ENCODE measurements at regions not wholly inside any gene's neighbourhood (a gene's known extent, or its start where the extent isn't known, plus 50 kb on each side); places are given as distances from the start of the nearest gene placed in this dataset.

GRCh38 chr14:71202881-71203280 is 295.6 kb downstream of the PCNX1 start:
- no peak for DNase-seq (ENCODE audit: low read depth, low spot score)

GRCh38 chr14:71203306-71203705 is 296.0 kb downstream of the PCNX1 start:
- DNase-seq (ENCODE audit: low read depth, low spot score), result no peak

GRCh38 chr14:71204231-71204630 is 297.0 kb downstream of the PCNX1 start:
- DNase-seq (ENCODE audit: low read depth, low spot score), result no peak

- no peak for DNase-seq (ENCODE audit: low read depth, low spot score)
Measured at GRCh38 chr14:71204768-71205167, 297.5 kb downstream of the PCNX1 start.

GRCh38 chr14:71206123-71206522 is 298.9 kb downstream of the PCNX1 start:
- no peak for DNase-seq (ENCODE audit: low read depth, low spot score)

- DNase-seq (ENCODE audit: low read depth, low spot score), result no peak
Measured at GRCh38 chr14:71206766-71207371, 299.6 kb downstream of the PCNX1 start.

- DNase-seq (ENCODE audit: low read depth, low spot score), result no peak
Measured at GRCh38 chr14:71208702-71209357, 301.6 kb downstream of the PCNX1 start.

GRCh38 chr14:71209888-71210287 is 302.6 kb downstream of the PCNX1 start:
- DNase-seq (ENCODE audit: low read depth, low spot score), result no peak

GRCh38 chr14:71212093-71212492 is 304.8 kb downstream of the PCNX1 start:
- DNase-seq (ENCODE audit: low read depth, low spot score), result no peak

GRCh38 chr14:71212683-71213107 is 305.4 kb downstream of the PCNX1 start:
- no peak for DNase-seq (ENCODE audit: low read depth, low spot score)

GRCh38 chr14:71214241-71214640 is 307.0 kb downstream of the PCNX1 start:
- no peak for DNase-seq (ENCODE audit: low read depth, low spot score)

- no peak for DNase-seq (ENCODE audit: low read depth, low spot score)
Measured at GRCh38 chr14:71220462-71220861, 313.2 kb downstream of the PCNX1 start.

GRCh38 chr14:71221119-71221518 is 313.9 kb downstream of the PCNX1 start:
- no peak for DNase-seq (ENCODE audit: low read depth, low spot score)

GRCh38 chr14:71225113-71225512 is 317.9 kb downstream of the PCNX1 start:
- no peak for DNase-seq (ENCODE audit: low read depth, low spot score)

GRCh38 chr14:71228711-71229110 is 321.5 kb downstream of the PCNX1 start:
- DNase-seq (ENCODE audit: low read depth, low spot score), result no peak

- DNase-seq (ENCODE audit: low read depth, low spot score), result no peak
Measured at GRCh38 chr14:71229875-71230274, 322.6 kb downstream of the PCNX1 start.

- DNase-seq (ENCODE audit: low read depth, low spot score), result no peak
Measured at GRCh38 chr14:71230897-71231296, 323.6 kb downstream of the PCNX1 start.

GRCh38 chr14:71231521-71232393 is 324.5 kb downstream of the PCNX1 start:
- no peak for DNase-seq (ENCODE audit: low read depth, low spot score)

- DNase-seq (ENCODE audit: low read depth, low spot score), result no peak
Measured at GRCh38 chr14:71232506-71232905, 325.2 kb downstream of the PCNX1 start.

GRCh38 chr14:71235875-71236274 is 328.6 kb downstream of the PCNX1 start:
- DNase-seq (ENCODE audit: low read depth, low spot score), result no peak

- DNase-seq (ENCODE audit: low read depth, low spot score), result no peak
Measured at GRCh38 chr14:71236487-71236886, 329.2 kb downstream of the PCNX1 start.

- DNase-seq (ENCODE audit: low read depth, low spot score), result no peak
Measured at GRCh38 chr14:71237556-71237955, 330.3 kb downstream of the PCNX1 start.

- DNase-seq (ENCODE audit: low read depth, low spot score), result no peak
Measured at GRCh38 chr14:71238835-71239234, 331.6 kb downstream of the PCNX1 start.
